ENCODE measurements at regions not wholly inside any gene's neighbourhood (a gene's known extent, or its start where the extent isn't known, plus 50 kb on each side); places are given as distances from the start of the nearest gene placed in this dataset.
"Not testable (repeated sequence)": the region's sequence is repeated elsewhere in the genome, so short reads cannot be mapped to it uniquely, and the experiment has no call there.

GRCh38 chr1:83345375-83345774 is 653.6 kb downstream of the TTLL7 start:
- DNase-seq, result not testable (repeated sequence)

DNA sequence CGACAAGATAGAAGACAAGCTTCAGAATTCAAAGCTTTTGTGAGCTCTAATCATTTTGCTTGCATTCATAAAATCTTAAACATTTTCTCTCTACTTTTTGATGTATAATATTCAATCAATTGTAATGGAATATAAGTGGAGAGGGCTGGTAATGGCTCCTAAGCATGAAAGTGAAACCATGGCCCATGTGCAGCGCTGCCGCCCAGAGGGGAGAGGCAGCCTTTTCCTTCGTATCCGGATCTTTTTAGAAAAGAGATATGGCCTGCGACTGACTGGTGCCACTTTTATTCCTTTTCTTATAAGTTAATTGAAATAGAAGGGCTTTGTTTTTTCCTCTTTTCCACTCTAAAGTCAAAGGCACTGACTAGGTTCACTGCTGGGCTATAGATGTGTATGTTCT is 655.2 kb downstream of the TTLL7 start:
- DNase-seq, result not testable (repeated sequence)

GRCh38 chr1:83342995-83343394 is 655.9 kb downstream of the TTLL7 start:
- not testable (repeated sequence) for DNase-seq

DNA sequence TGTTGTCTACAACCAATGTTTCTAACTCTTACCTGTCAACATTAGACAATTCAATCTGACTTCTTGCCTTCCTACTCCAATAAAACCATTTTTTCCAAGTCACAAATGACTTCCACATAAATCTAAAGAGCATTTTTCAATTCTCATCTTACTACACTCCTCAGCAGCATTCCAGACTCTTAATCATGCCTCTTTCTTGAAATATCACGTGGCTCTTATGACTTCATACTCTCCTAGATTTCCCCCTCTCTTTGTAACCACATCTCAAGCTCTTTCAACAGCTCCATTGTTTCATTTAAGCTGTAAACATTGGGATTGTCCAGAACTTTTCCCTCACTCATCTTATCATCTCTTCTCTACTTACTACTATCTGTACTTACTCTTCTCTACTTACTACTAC is 666.6 kb downstream of the TTLL7 start:
- DNase-seq, result not testable (repeated sequence)

GRCh38 chr1:83318366-83318765 is 680.6 kb downstream of the TTLL7 start:
- DNase-seq, result no peak

DNA sequence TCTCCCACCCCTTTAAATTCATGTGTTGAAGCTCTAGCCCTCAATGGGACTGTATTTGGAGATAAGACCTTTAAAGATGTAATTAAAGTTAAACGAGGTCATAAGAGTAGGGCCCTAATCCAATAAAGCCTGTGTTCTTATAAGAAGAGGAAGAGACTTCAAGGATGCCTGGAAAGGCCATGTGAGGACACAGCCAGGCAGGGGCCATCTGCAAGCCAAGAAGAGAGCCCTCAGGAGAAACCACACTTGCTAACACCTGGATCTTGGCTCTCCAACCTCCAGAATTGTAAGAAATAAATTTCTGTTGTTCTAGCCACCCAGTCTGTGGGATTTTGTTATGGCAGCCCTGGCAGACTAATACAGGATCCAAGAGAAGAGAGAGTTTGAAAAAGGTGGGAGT is 683.5 kb downstream of the TTLL7 start:
- not testable (repeated sequence) for DNase-seq

DNA sequence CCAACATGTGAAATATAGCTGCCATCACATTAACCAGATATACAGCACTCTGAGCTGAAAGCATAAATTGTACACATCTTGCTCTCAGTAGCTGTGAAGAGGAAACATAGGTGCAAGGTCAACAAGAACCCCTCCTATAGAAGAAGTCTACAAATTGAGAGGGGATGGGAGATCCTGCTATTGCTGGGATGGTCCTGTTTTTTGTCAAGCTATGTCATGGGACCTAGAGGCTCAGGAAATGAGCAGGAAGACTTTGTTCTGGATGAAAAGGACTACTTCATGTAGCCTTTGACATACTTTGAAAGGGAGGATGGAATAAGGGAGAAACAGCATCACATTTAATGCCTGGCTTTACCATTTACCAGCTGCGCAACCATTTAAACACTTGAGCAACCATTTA is 688.8 kb downstream of the TTLL7 start:
- DNase-seq, result not testable (repeated sequence)

- not testable (repeated sequence) for DNase-seq
These were observed 689.9 kb downstream of the TTLL7 start for GRCh38 chr1:83309035-83309434.

DNA sequence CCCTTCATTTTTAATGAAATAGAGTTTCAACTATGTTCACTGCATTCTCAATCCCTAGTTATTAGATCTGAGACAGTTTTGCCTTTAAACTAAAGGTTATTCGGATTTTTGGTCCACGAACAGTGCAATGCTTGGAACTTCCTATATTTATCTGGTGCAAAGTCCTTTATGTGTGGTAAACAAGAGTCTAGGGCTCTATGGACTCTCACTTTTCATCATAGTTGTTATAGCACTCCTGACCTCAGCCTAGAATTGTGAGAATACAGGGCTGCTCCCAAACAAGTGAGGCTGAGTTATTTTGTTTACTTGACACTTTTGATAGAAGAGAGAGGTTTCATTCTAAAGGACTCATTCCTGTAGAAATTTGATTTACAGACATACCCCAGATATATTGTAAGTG is 692.1 kb downstream of the TTLL7 start:
- DNase-seq, result not testable (repeated sequence)

GRCh38 chr1:83295594-83295993 is 703.3 kb downstream of the TTLL7 start:
- not testable (repeated sequence) for DNase-seq

GRCh38 chr1:83287391-83287790 is 711.5 kb downstream of the TTLL7 start:
- not testable (repeated sequence) for DNase-seq

- not testable (repeated sequence) for DNase-seq
These were observed 724.3 kb downstream of the TTLL7 start for GRCh38 chr1:83274656-83275055.

- DNase-seq, result not testable (repeated sequence)
These were observed 726.4 kb downstream of the TTLL7 start for GRCh38 chr1:83272484-83272883.

DNA sequence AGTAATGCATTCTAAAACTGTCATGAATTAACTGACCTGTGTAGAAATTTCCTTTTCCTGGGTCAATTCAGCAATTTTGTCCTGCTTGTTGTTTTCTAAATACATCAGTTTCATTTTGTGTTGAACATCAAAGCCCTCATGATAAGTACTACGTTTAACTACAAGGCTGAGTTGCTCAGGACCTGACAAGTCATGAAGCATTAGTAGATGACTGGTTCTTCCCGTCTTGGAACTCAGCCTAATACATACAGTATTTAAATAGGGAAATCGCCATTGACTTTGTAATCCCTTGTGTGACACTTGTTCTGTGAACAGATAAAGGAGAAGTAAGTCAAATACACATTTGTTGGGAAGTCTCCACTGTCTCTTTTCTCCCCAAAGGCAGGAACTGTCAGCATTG is 727.1 kb downstream of the TTLL7 start:
- not testable (repeated sequence) for DNase-seq

DNA sequence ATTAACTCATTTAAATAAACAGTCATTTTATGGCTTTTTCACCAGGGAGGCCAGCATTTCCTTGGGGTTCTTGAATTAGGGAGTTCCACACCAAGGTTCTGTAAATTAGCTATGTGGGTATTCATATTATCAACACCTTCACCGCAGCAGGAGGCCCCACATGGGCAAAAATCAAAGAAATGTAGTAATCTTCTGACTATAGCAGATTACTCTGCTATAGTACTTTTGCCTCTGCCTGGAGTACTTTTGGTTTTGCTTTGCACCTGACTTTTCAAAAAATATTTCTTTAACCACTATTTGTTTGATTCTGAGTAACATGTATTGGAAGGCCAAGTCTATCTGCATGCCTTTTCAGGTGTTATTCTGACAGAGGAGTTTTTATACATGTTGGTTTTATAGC is 728.1 kb downstream of the TTLL7 start:
- not testable (repeated sequence) for DNase-seq

GRCh38 chr1:83263808-83264207 is 735.1 kb downstream of the TTLL7 start:
- not testable (repeated sequence) for DNase-seq

- DNase-seq, result not testable (repeated sequence)
These were observed 747.2 kb downstream of the TTLL7 start for GRCh38 chr1:83251687-83252086.

- not testable (repeated sequence) for DNase-seq
These were observed 752.2 kb downstream of the TTLL7 start for GRCh38 chr1:83246780-83247179.

DNA sequence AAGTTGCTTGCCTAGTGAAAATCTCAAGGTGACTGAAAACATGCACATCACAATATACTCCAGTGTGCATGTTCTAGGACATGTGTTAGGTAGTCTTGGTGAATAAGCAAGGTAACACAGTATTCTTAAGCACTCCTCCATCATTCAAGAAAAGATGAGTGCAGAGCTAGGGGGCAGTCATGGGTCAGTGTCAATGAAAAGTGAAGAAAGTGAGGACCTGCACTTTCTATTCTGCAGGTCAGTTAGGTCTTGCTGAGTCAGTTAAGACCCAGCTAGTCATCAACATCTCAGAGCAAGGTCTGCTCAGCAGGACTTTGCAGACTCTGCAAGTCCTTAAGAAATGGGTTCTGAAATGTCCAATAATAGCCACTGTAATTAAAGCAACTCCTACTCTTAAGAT is 754.1 kb downstream of the TTLL7 start:
- not testable (repeated sequence) for DNase-seq

- DNase-seq, result not testable (repeated sequence)
These were observed 759.4 kb downstream of the TTLL7 start for GRCh38 chr1:83239568-83239967.

DNA sequence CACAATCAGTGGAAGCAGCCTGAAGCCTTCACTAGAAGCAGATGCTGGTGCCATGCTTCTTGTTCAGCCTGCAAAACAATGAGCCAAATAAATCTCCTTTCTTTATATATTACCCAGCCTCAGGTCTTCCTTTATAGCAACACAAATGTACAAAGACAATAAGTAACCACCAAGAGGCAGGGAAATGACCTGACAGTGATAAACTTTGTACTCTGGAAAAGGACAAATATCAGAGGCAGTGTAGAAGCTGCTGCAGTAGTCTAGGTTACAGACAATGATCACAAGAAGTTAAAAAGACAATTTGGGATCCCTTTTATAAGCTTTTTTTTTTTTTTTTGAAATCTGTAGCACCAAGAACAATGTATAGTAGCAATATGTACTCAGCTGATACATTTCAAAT is 760.3 kb downstream of the TTLL7 start:
- not testable (repeated sequence) for DNase-seq

GRCh38 chr1:83219788-83220187 is 779.1 kb downstream of the TTLL7 start:
- not testable (repeated sequence) for DNase-seq

- DNase-seq, result not testable (repeated sequence)
These were observed 780.8 kb downstream of the TTLL7 start for GRCh38 chr1:83218036-83218716.

DNA sequence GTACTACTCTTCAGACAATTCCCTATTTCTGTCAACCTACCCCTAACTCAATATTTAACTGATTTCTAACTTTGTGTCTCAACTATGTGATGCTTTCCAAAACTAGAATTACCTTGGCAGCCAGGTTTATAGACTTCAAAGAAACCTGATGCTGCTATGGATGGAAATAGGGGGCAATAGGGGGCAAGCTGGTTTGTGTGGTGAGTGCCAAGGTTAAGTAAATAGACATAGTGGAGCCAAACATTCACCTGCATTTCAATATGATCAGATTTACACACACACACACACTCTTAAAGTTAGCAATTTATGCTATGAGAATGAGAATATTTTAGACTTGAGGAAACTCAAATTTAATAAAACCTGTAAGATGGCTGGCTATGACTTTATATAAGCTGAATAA is 784.6 kb downstream of the TTLL7 start:
- not testable (repeated sequence) for DNase-seq

- not testable (repeated sequence) for DNase-seq
These were observed 785.3 kb downstream of the TTLL7 start for GRCh38 chr1:83213648-83214047.

Data from femur (tissue), 1 donor.